ENCODE measurements at regions not wholly inside any gene's neighbourhood (a gene's known extent, or its start where the extent isn't known, plus 50 kb on each side); places are given as distances from the start of the nearest gene placed in this dataset.

GRCh38 chr3:72606005-72606800 is 242.0 kb downstream of the SHQ1 start:
- H3K4me3 ChIP-seq, result no peak overlapping the region
- H3K4me1 ChIP-seq, result no peaks in the 10 kb centered on the region
- TF ChIP-seq CTCF (IDR thresholded peaks at IDR 0.05), result no peak
- no peak for TF ChIP-seq POLR2A (IDR thresholded peaks at IDR 0.05)
- H3K27ac ChIP-seq, result no peak overlapping the region
- DNase-seq, result no peak
- no peaks in the 10 kb centered on the region for H3K27me3 ChIP-seq
- 50 to 74% methylated on average over 1 to 6 of the region's 6 CpGs for WGBS, 2 donors
- H3K9me3 ChIP-seq, result no peaks in the 10 kb centered on the region
- intact Hi-C loops (cut with DNase I; ENCODE audit: low total_unique reads), result no loop called here
- no peaks in the 10 kb centered on the region for H3K36me3 ChIP-seq (ENCODE audit: low read depth, missing control alignments)

- Histone ChIP-seq H3K27ac (no peak overlapping the region), H3K27me3 (no peaks in the 10 kb centered on the region), H3K4me3 (no peak overlapping the region), H3K9me3 (no peaks in the 10 kb centered on the region), H3K4me1 (no peaks in the 10 kb centered on the region), H3K36me3 (ENCODE audit: low read depth, missing control alignments) (no peaks in the 10 kb centered on the region)
- TF ChIP-seq CTCF (IDR thresholded peaks at IDR 0.05) (no peak), POLR2A (IDR thresholded peaks at IDR 0.05) (no peak)
- intact Hi-C loops (cut with DNase I; ENCODE audit: low total_unique reads), result no loop called here
- WGBS, 2 donors, result 52 to 65% methylated on average over 3 of the region's 3 CpGs
- DNase-seq, result no peak
Measured at GRCh38 chr3:72604328-72604727, 243.9 kb downstream of the SHQ1 start.

- H3K27ac ChIP-seq, result no peak overlapping the region
- H3K9me3 ChIP-seq, result no peaks in the 10 kb centered on the region
- TF ChIP-seq CTCF (IDR thresholded peaks at IDR 0.05) (no peak), POLR2A (IDR thresholded peaks at IDR 0.05) (no peak)
- no peak overlapping the region for H3K4me3 ChIP-seq
- intact Hi-C loops (cut with DNase I; ENCODE audit: low total_unique reads), result no loop called here
- H3K36me3 ChIP-seq (ENCODE audit: low read depth, missing control alignments), result no peaks in the 10 kb centered on the region
- H3K4me1 ChIP-seq, result no peaks in the 10 kb centered on the region
- no peak for DNase-seq
- no peaks in the 10 kb centered on the region for H3K27me3 ChIP-seq
- WGBS, 2 donors, result 96% methylated on average over 4 of the region's 4 CpGs
Measured at GRCh38 chr3:72601983-72602750, 246.1 kb downstream of the SHQ1 start.

GRCh38 chr3:72601060-72601459 is 247.2 kb downstream of the SHQ1 start:
- 79 to 86% methylated on average over 1 to 5 of the region's 5 CpGs for WGBS, 2 donors
- no peak for DNase-seq
- Histone ChIP-seq H3K27ac (no peak overlapping the region), H3K9me3 (no peaks in the 10 kb centered on the region), H3K4me1 (no peaks in the 10 kb centered on the region), H3K27me3 (no peaks in the 10 kb centered on the region), H3K4me3 (no peak overlapping the region), H3K36me3 (ENCODE audit: low read depth, missing control alignments) (no peaks in the 10 kb centered on the region)
- intact Hi-C loops (cut with DNase I; ENCODE audit: low total_unique reads), result no loop called here
- TF ChIP-seq POLR2A (IDR thresholded peaks at IDR 0.05) (no peak), CTCF (IDR thresholded peaks at IDR 0.05) (no peak)

Data from testis (tissue), 2 donors.